GM21381 (cell line): ENCODE measurements at regions not wholly inside any gene's neighbourhood (a gene's known extent, or its start where the extent isn't known, plus 50 kb on each side); places are given as distances from the start of the nearest gene placed in this dataset.
"Not testable (repeated sequence)": the region's sequence is repeated elsewhere in the genome, so short reads cannot be mapped to it uniquely, and the experiment has no call there.

ENCODE experiments used
- ATAC-seq: cut with Tn5 transposase; IDR thresholded peaks from one replicate; pipeline ENCODE4 v1.9.1; 2021; ENCODE audit warnings: mild to moderate bottlenecking, moderate library complexity; ENCODE audit not compliant: unreplicated experiment

GRCh38 chr5:88622890-88623289, 260.1 kb downstream of the MEF2C start:
- not testable (repeated sequence) for ATAC-seq

DNA sequence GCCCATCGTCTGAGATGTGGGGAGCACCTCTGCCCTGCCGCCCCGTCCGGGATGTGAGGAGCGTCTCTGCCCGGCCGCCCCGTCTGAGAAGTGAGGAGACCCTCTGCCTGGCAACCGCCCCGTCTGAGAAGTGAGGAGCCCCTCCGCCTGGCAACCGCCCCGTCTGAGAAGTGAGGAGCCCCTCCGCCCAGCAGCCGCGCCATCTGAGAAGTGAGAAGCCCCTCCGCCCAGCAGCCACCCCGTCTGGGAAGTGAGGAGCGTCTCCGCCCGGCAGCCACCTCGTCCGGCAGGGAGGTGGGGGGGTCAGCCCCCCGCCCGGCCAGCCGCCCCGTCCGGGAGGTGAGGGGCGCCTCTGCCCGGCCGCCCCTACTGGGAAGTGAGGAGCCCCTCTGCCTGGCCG, 267.2 kb downstream of the MEF2C start:
- not testable (repeated sequence) for ATAC-seq

- ATAC-seq = no peak
Observed at GRCh38 chr5:88613051-88613450, 269.9 kb downstream of the MEF2C start.

GRCh38 chr5:88610586-88610985, 272.4 kb downstream of the MEF2C start:
- ATAC-seq = no peak

DNA sequence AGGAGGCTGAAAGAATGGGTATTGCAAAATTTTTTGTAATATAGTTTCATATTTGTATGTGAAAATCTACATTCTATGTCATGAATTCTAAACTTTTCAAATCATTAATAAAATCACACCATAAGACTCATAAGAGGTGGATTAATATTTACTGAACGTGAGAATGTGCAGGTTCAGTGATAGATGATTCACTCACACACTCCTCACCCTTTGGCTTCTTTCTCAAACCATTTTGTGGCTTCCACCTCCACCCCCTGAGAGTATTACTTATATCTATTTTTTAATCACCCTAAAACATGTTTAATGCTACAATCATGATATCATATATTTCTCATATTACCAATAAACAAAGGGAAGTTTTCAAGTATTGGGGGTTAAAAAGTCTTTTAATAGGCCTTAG, 275.5 kb downstream of the MEF2C start:
- ATAC-seq = no peak

DNA sequence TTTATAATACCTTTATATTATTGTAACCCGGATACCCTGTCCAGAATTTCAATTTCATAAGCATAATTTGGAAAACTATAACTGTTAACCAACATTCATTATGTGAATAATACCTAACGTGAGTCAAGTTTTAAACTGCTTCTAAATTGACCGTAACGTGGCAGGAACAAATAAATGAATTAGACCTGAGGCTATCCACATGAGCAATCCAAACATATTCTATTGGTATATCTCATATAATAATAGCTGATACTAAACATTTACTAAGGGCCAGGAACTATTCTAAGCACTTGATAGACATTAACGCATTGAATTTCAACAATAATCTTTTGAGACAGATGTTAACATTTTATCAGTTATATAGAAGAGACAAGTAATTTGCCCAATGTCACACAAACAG, 276.4 kb downstream of the MEF2C start:
- no peak for ATAC-seq

DNA sequence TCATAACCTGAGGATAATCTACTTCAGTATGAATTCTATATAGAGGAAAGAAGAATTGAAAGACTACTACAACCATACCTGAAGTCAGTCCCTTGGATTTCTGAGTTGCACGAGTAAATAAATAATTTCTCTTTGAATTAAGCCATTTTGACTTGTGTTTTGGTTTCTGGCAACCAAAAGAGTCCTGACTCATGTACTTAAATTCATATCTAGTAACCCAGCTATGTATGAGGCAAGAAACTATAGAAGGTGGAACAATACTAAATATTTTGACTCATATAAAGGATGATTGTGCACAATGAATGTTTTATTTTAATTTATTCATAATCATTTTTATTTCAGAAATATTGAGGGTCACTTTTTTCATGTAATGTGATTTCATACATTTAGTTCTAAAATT, 276.8 kb downstream of the MEF2C start:
- no peak for ATAC-seq

- no peak for ATAC-seq
Observed at GRCh38 chr5:88602584-88602983, 280.4 kb downstream of the MEF2C start.

- no peak for ATAC-seq
Observed at GRCh38 chr5:88594441-88594840, 288.5 kb downstream of the MEF2C start.

- ATAC-seq = no peak
Observed at GRCh38 chr5:88588609-88589008, 294.4 kb downstream of the MEF2C start.

DNA sequence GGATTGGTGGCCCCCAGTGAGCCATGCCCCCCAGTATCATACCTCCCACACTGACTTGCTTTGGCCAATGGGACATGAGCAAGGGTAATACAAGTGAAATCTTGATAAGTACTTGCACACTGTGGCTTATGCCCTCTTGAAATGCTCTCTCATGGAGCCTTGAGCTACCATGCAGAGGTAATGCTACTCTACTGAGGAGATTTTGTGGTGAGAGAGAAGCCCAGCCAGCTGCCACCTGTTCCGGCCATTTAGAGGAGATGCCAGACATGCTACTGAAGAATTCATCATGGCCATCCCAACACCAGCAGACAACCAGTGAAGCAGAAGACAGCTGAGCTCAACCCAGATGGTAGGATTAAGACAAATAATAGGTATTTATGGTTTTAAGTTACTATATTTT, 299.5 kb downstream of the MEF2C start:
- ATAC-seq = no peak

DNA sequence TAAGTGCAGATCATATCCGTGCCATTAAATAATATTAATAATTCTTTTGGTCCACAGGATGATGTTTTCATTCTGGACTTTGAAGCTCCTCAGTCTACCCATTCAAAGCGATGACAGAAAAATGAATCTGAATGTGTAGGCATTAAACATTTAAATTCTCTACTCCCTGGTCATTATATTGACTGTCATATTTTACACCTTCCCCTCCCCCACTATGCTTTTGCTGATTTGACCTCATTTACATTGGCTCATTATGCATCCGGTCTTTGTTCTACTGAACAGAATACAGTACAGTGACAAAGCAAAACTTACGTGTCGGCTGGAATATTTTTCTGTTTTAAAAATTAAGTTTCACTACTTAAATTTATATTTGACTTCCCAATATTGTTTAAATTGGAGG, 289.7 kb upstream of the TMEM161B start:
- no peak for ATAC-seq

DNA sequence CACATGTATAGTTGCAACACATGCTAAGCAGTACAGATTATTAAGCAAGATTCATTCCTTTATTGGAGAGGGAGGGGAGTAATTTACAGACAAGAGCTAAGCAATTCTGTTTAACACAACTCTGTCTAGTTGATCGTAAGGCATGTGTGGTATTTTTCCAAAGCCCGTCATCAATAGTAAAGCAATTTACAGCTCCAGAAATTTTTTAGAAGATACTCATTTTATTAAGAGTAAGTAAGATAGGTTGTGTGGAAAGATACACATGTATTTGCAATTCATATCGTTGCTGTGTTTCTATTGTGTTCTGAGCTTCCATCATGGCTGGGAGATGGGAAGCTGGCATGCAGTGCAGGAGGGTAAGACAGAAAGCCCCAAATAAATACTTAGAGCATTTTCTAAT, 289.2 kb upstream of the TMEM161B start:
- ATAC-seq = no peak

DNA sequence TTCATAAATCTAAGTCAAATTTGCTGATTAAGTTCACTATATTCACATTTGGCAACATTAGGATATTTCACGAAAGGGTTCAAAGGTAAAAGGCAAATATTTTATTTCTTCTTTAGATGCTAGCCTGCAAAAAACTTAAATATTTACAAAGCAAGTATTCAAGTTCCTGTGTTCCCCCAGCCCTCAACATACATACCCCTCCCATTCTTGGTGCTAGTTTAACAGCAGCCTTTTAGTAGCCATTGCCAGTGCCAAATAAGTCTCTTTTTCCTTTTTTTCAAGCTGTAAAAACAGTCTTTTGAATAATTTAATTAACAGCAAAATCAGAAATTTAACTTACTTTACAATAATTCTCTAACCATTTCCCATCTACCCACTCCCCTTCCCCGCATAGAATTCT, 288.5 kb upstream of the TMEM161B start:
- no peak for ATAC-seq

DNA sequence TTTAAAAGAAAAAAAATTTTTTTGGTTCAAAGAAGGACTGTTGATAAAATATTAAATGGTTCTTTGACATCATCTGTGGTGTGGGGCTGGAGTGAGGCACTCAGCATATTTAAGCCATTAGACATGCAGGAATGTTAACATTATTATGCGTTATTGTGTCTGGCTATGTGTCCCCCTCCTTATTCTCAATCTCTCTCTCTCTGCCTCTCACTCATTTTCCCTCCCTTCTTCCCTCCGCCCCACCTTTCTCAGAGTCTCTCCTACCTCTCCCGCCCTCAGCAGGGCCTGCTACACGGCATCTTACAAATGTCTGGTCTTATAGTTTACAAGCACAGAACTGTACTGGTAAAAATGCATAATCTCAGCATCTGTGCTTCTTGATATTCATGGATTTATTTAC, 287.8 kb upstream of the TMEM161B start:
- no peak for ATAC-seq

DNA sequence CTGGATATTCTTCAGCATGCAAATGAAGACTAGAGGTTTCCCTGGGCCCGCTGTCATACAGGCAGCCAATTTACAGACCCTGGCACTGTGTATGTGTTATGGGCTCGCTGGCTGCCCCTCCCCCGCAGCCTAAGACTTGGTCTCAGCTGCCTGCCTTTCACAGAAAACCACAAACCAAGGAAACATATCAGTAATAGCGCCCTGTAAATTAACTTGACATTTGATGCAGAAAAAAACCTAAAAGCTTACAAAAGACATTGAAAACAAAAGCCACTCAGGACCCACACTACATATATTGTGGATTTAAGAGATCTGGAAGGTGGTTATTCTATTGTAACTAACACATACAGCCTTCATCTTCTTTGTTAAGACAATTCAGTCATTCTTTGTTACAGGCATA, 287.0 kb upstream of the TMEM161B start:
- no peak for ATAC-seq

DNA sequence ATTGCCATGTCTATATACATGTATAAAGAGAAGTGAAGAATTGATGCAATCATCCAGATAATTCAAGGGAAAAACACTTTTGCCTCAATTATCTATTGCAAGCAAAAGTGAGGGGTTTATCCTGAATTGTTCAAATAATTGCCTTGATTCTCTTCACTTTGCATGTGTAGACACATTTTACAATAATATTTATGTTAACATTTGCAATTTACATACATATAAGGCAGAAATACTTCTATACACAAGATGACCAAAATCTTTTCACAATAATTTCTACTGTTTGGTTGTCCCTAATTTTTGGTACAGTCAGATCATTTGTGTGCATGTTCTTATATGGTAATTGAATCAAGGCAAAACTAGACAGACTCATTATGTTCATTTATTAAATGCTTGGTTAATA, 285.3 kb upstream of the TMEM161B start:
- no peak for ATAC-seq

DNA sequence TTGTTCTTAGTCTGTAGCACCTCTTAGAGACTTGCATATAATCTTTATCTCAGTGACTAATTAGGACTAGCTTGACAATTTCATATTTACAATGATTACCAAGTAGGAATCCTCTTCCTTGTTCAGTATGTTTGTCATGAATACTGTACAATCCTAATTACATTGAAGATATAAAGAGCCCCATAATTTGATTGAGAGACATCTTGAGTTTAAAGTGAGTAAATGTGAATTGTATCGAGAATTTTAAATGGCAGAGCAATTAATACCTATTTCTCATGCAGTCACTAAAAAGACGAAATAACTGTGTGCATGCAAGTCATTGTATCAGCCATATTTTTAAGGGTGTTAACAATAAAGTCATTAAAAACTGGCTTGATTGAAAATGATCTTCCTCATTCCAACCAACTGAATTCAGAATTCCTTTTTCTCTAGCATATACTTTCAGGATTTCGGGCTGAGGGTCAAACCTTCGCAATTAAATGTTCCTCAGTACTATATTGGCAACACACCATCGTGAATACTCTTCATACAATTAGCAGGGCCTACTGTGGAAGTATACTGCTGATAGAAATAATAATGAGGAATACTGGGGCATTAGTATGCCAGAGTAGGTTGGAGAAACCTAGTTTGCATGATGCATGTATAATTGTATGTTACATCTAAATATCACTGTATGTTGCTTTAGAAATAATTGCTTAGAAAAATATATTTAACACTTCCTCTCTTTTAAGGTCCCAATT, 284.7 kb upstream of the TMEM161B start:
- no peak for ATAC-seq

DNA sequence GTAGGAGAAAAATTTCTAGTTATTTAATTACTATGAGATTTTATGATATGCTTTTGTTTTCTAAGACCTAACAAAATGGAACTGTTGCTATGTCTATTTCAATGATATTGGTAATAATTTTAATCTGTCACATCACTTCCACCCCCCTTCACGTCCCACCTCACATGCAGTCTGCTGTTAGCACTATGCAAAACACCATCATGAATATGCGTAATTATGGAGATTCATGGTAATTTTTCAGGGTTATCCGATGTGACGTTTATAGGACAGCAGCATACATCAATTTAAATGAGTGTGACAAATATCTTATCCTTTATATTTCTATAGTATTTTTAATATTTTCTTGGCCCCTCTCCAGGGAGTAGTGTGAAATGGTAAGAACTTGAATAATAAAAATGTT, 283.8 kb upstream of the TMEM161B start:
- ATAC-seq = no peak

- no peak for ATAC-seq
Observed at GRCh38 chr5:88551724-88552345, 283.2 kb upstream of the TMEM161B start.

DNA sequence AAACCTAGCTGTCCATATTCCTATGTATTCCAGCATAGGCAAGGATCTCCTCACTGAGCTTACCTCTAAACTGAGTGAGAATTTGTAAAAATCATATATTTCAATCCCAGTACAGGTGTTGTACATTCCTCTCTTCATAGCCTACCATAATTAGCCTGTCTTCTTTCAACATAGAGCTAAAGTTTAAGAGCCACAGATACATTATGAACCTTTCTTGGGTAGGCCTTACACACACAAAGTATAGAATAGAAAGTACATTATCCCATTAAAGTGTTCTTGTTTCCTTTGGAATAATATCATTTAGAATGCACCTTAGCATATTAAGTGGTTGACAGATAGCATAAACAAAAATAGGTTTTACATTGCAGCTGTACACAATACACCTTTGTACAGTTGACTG, 282.1 kb upstream of the TMEM161B start:
- ATAC-seq = no peak

- no peak for ATAC-seq
Observed at GRCh38 chr5:88548136-88548805, 279.6 kb upstream of the TMEM161B start.
